Stomach (tissue), 8 donors: ENCODE measurements at regions not wholly inside any gene's neighbourhood (a gene's known extent, or its start where the extent isn't known, plus 50 kb on each side); places are given as distances from the start of the nearest gene placed in this dataset.
A peak's percentile ranks its signal among the peaks of the same experiment; 100 is the strongest.

Experiments used
- DNase-seq, 2 donors: peaks; one replicate each; pipeline versions ENCODE4 v3.0.0 to v3.0.0-alpha.2; 2013 to 2019
- H3K27ac ChIP-seq, 5 donors: fragments of 200-600 bp in 4 of 5; sonication (generic) in 4 of 5; one replicate each; pipeline ENCODE4 v1.5.1; 2013 to 2019; ENCODE audit warnings: mild to moderate bottlenecking in 1 of 5, moderate library complexity in 1 of 5
- H3K27me3 ChIP-seq, 3 donors: fragments of 200-600 bp; sonication (generic); one replicate each; pipeline ENCODE4 v1.5.1; 2017 to 2019; ENCODE audit warnings: mixed run types in 1 of 3
- H3K36me3 ChIP-seq, 4 donors: fragments of 200-600 bp; sonication (generic); 1 replicate in 3 of 4; 2 replicates in 1 of 4; pipeline ENCODE4 v1.5.1; 2016 to 2019
- H3K4me1 ChIP-seq, 4 donors: fragments of 200-600 bp; sonication (generic); one replicate each; pipeline ENCODE4 v1.5.1; 2016 to 2019
- H3K4me3 ChIP-seq, 4 donors: fragments of 200-600 bp; sonication (generic) in 3 of 4; one replicate each; pipeline ENCODE4 v1.5.1; 2016 to 2019; ENCODE audit warnings: mild to moderate bottlenecking in 1 of 4
- H3K9me3 ChIP-seq, 4 donors: fragments of 200-600 bp; sonication (generic); one replicate each; pipeline ENCODE4 v1.5.1; 2016 to 2019
- EP300 ChIP-seq: sonication (generic); formaldehyde crosslinking; IDR thresholded peaks from one replicate; pipeline ENCODE4 v1.6.1; 2017; ENCODE audit warnings: antibody characterized with exemption
- POLR2A ChIP-seq, 4 donors: fragments of 450-650 bp; IDR thresholded peaks; one replicate each; pipeline ENCODE4 v1.6.1; 2016; ENCODE audit warnings: antibody characterized with exemption in 4 of 4, control low read depth in 2 of 4, mild to moderate bottlenecking in 1 of 4, moderate library complexity in 1 of 4
- POLR2AphosphoS5 ChIP-seq, 3 donors: sonication (generic); formaldehyde crosslinking; IDR thresholded peaks; one replicate each; pipeline ENCODE4 v1.6.1; 2016; ENCODE audit warnings: antibody characterized with exemption in 3 of 3
- WGBS, 5 donors: extraction: QIAGEN DNeasy Blood & Tissue Kit in 3 of 5; methylation state at CpG; one replicate each; pipeline versions ENCODE4 v1.1.5 to v1.1.7; 2013 to 2018; 5-methylcytosine and 5-hydroxymethylcytosine counted together
- intact Hi-C: fragments of 100-400 bp; cut with DNase I; formaldehyde crosslinking; loops from one replicate; pipeline ENCODE4 v1.15.1; 2023; ENCODE audit warnings: low total_unique reads
- TF ChIP-seq, protein P1 (sequence below), 7 experiments: fragments of 450-650 bp in 4 of 7; fragments of 200-600 bp in 3 of 7; sonication (generic) in 3 of 7; IDR thresholded peaks; one replicate each; pipeline ENCODE4 v1.5.1; 2016 to 2019; ENCODE audit warnings: antibody characterized with exemption in 7 of 7, control low read depth in 2 of 7, mild to moderate bottlenecking in 1 of 7
- donor health status: healthy with polysubstance abuse.
- donor health status: Bipolar disorder and iron deficiency.
- donor health status: healthy.

DNA sequence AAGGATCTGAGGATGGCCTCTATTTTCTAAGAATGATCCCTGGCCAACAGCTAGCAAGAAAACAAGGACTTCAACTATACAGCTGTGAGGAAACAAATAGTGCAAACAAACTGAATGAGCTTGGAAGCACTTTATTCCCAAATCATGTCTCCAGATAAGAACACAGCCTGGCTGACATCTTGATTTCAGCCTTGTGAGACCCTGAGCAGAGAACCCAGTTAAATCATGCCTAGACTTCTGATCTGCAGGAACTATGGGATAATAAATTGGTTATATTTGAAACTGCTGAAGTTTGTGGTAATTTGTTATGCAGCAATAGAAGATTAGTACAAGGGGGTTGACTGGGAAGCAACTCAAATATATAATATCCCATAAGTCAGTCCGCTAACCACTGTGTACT lies 183.9 kb upstream of the BMP4 start:
- intact Hi-C loops = no loop called here
- WGBS, 5 donors = 89 to 100% (median 94%) methylated on average over 1 of the region's 1 CpG
- TF ChIP-seq POLR2AphosphoS5 (IDR thresholded peaks at IDR 0.05) (no peak), EP300 (no peak), POLR2A (IDR thresholded peaks at IDR 0.05) (no peak)
- TF ChIP-seq, protein P1, sequence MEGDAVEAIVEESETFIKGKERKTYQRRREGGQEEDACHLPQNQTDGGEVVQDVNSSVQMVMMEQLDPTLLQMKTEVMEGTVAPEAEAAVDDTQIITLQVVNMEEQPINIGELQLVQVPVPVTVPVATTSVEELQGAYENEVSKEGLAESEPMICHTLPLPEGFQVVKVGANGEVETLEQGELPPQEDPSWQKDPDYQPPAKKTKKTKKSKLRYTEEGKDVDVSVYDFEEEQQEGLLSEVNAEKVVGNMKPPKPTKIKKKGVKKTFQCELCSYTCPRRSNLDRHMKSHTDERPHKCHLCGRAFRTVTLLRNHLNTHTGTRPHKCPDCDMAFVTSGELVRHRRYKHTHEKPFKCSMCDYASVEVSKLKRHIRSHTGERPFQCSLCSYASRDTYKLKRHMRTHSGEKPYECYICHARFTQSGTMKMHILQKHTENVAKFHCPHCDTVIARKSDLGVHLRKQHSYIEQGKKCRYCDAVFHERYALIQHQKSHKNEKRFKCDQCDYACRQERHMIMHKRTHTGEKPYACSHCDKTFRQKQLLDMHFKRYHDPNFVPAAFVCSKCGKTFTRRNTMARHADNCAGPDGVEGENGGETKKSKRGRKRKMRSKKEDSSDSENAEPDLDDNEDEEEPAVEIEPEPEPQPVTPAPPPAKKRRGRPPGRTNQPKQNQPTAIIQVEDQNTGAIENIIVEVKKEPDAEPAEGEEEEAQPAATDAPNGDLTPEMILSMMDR (IDR thresholded peaks at IDR 0.05) = no peak

DNA sequence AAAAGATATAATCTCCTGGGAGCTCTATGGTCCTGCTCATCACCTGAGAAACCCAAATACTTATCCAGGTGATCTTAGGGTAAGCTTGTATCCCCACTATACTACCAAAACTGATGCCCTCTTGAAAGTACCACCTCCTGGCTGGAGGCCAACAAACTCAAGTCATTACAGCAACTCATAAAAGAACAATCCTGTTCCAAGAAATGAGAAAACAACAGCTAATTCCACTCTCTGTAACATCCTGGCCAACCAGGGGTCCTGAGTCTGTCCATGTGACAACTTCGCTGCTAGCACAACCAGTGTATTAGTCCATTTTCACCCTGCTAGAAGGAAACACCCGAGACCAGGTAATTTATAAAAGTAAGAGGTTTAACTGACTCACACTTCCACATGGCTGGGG lies 190.0 kb upstream of the BMP4 start:
- Histone ChIP-seq H3K4me3 (no peak overlapping the region), H3K9me3 (peaks cover 0 to 21% (median 8%) of the 10 kb centered on the region in 4 donors), H3K36me3 (no peaks in the 10 kb centered on the region), H3K27me3 (no peaks in the 10 kb centered on the region), H3K4me1 (no peaks in the 10 kb centered on the region), H3K27ac (no peak overlapping the region)
- TF ChIP-seq, protein P1 (IDR thresholded peaks at IDR 0.05) = no peak
- TF ChIP-seq POLR2AphosphoS5 (IDR thresholded peaks at IDR 0.05) (no peak), EP300 (no peak), POLR2A (IDR thresholded peaks at IDR 0.05) (no peak)
- no peak for DNase-seq
- intact Hi-C loops = no loop called here
- 85 to 94% (median 86%) methylated on average over 2 of the region's 2 CpGs for WGBS, 5 donors

More for the DNA sequence above, 183.9 kb upstream of the BMP4 start:
- Histone ChIP-seq H3K27ac (no peak overlapping the region), H3K4me3 (no peak overlapping the region), H3K9me3 (no peaks in the 10 kb centered on the region), H3K36me3 (no peaks in the 10 kb centered on the region), H3K4me1 (no peaks in the 10 kb centered on the region), H3K27me3 (no peaks in the 10 kb centered on the region)
- DNase-seq = peak in 1 of 2 donors; percentile 35

DNA sequence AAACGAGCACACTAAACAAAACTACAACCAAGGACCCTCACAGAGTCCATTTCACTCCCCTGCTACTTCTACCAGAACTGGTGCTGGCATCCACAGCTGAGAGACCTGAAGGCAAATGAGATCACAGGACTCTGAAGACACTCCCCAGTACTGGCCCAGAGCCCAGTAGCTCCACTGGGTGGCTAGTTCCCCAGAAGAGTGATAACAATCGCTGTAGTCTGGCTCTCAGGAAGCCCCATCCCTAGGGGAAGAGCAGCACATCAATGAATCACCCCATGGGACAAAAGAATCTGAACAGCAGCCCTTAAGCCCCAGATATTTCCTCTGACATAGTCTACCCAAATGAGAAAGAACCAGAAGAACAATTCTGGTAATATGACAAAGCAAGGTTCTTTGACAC lies 190.7 kb upstream of the BMP4 start:
- TF ChIP-seq POLR2A (IDR thresholded peaks at IDR 0.05) (no peak), EP300 (no peak), POLR2AphosphoS5 (IDR thresholded peaks at IDR 0.05) (no peak)
- TF ChIP-seq, protein P1 (IDR thresholded peaks at IDR 0.05) = no peak
- Histone ChIP-seq H3K36me3 (no peaks in the 10 kb centered on the region), H3K27ac (no peak overlapping the region), H3K4me3 (no peak overlapping the region), H3K27me3 (no peaks in the 10 kb centered on the region), H3K4me1 (no peaks in the 10 kb centered on the region), H3K9me3 (peaks cover 0 to 21% (median 8%) of the 10 kb centered on the region in 4 donors)
- no peak for DNase-seq
- intact Hi-C loops = no loop called here
- WGBS, 5 donors = 55 to 74% (median 67%) methylated on average over 2 of the region's 2 CpGs

DNA sequence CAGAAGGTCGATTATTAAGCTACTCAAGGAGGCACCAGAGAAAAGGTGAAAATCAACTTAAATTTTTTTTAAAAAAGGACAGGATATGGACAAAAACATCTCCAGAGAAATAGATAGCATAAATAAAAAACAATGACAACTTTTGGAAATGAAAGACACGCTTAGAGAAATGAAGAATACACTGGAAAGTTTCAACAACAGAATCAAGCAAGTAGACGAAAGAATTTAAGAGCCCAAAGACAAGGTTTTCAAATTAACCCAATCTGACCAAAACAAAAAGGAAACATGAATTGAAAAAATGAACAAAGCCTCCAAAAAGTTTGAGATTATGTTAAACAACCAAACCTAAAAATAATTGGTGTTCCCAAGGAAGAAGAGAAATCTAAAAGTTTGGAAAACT lies 191.1 kb upstream of the BMP4 start:
- TF ChIP-seq EP300 = no peak
- TF ChIP-seq POLR2A (IDR thresholded peaks at IDR 0.05) = no peak
- TF ChIP-seq POLR2AphosphoS5 (IDR thresholded peaks at IDR 0.05) = no peak
- TF ChIP-seq, protein P1 (IDR thresholded peaks at IDR 0.05) = no peak
- intact Hi-C loops = no loop called here
- no peak for DNase-seq
- 88 to 95% (median 92%) methylated on average over 3 of the region's 3 CpGs for WGBS, 5 donors
- no peaks in the 10 kb centered on the region for H3K4me1 ChIP-seq
- no peak overlapping the region for H3K27ac ChIP-seq
- no peaks in the 10 kb centered on the region for H3K36me3 ChIP-seq
- no peaks in the 10 kb centered on the region for H3K27me3 ChIP-seq
- H3K4me3 ChIP-seq = no peak overlapping the region
- peaks cover 0 to 21% (median 8%) of the 10 kb centered on the region in 4 donors for H3K9me3 ChIP-seq
